GM18909 (cell line): ENCODE measurements at regions not wholly inside any gene's neighbourhood (a gene's known extent, or its start where the extent isn't known, plus 50 kb on each side); places are given as distances from the start of the nearest gene placed in this dataset.

ENCODE experiments used
- ATAC-seq: cut with Tn5 transposase; IDR thresholded peaks from one replicate; pipeline ENCODE4 v1.9.1; 2021; ENCODE audit warnings: mild to moderate bottlenecking; ENCODE audit not compliant: unreplicated experiment, poor library complexity

DNA sequence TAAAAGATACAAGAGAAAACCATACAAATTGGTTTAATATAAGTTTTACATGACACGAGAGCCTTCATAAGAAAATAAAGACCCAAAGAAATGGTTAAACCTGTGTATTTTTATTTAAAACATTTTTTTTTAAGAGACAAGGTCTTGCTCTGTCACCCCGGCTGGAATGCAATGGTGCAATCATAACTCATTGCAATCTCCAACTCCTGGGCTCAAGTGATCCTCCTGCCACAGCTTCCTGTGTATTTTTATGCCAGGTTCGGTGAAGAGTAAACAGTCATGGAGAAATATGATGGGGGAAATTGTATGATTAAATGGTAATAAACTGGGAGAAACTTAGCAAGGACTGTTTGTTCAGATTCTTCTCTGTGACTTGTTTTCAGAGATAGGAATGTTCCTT, 441.0 kb downstream of the TUSC7 start:
- no peak for ATAC-seq

- no peak for ATAC-seq
Measured at GRCh38 chr3:117160176-117160575, 450.6 kb downstream of the TUSC7 start.

DNA sequence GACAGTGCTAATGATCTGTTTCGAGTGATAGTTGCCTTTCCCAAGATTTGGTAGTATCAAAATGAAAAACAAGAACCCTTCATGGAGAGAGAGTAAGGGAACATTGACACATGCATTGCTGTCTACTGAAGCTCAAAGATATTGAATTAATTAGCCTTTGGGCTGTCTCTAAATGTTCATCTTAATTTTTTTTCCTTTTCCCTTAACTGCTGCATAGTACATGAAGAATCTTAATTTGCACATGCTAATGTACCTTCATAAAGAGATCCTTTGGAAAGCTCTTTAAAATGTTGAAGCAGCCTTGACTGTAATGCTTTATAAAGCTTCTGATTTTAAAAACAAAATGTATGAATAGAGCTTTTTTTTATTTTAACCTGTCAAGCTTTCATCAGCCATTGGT, 452.2 kb downstream of the TUSC7 start:
- ATAC-seq = no peak

DNA sequence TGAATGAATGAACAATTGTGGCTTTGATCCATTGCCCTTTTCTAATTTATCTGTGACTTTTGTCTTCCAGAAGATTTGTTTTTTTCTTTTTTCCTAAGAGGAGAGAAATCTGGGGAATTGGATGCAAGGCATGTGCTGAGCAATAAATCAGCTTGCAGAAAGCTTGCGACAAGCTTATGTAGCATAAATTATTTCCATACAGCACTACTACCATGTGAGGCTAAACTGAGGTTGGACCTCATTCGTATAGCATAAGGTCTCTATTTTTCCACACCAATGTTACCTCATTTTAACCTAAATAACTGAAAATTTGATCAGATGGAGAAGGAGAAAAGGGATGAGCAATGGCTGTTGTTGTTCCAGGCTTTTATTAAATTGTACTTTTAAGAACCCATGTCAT, 455.6 kb downstream of the TUSC7 start:
- no peak for ATAC-seq

- ATAC-seq = no peak
Measured at GRCh38 chr3:117165601-117166051, 456.0 kb downstream of the TUSC7 start.

- no peak for ATAC-seq
Measured at GRCh38 chr3:117168896-117169295, 459.3 kb downstream of the TUSC7 start.

DNA sequence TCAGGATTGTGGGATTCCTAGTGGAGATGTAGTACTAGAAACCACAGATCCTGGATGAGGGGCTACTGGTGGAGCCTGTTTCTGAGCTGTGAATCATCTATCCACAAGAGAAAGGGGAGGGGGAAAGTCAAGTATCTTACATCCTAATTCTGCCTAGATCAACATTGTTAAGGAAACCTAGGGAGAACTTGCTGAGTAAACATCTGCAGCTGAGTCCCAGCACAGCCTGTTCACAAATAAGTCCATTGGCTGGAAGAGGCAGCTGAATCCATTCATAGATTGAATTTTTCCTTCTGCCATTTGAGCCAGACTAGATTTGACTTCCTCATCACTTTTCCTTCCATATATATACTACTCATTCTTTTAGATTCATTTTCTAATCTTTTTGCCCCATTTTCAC, 460.5 kb downstream of the TUSC7 start:
- no peak for ATAC-seq

GRCh38 chr3:117171124-117171523, 461.5 kb downstream of the TUSC7 start:
- ATAC-seq = no peak

DNA sequence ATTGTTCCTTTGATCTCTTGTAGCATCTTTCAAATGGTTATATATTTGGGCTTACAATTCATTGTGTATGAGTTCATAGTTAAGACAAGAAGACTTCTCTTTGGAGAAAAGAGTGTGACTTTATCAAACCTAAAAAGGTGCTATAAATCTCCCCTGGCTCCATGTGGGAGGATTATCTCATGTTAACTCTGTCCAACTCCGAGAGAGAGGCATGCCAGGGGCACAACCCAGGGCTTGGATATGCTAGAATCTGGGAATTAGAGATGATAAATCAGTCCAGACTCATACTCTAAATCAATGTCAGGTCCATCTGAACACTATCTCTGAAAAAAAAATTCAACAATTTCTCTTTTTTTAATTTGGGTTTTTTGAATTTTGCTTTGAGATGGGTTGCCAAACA, 462.8 kb downstream of the TUSC7 start:
- ATAC-seq = no peak

DNA sequence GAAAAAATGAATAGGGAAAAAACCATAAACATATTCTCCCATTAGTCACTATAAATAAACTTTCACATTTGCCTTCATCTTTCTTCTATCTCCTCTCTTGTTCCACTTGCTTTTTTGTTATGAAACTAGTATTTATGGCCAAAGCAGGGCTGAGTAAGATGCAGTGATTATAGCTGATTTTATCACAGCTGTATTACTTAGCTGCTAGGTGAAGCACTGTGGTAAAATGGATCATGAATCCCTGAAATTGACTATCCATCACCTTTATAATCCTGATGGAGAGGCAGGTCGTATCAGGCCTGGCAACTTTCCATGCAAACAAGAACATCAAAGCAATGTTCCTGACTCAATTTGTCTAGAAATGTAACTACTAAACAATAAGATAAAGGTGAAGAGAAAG, 471.6 kb downstream of the TUSC7 start:
- ATAC-seq = no peak

- ATAC-seq = no peak
Measured at GRCh38 chr3:117184574-117184973, 475.0 kb downstream of the TUSC7 start.

GRCh38 chr3:117191245-117191644, 481.7 kb downstream of the TUSC7 start:
- ATAC-seq = no peak

- no peak for ATAC-seq
Measured at GRCh38 chr3:117192888-117193287, 483.3 kb downstream of the TUSC7 start.

GRCh38 chr3:117193390-117193789, 483.8 kb downstream of the TUSC7 start:
- no peak for ATAC-seq

DNA sequence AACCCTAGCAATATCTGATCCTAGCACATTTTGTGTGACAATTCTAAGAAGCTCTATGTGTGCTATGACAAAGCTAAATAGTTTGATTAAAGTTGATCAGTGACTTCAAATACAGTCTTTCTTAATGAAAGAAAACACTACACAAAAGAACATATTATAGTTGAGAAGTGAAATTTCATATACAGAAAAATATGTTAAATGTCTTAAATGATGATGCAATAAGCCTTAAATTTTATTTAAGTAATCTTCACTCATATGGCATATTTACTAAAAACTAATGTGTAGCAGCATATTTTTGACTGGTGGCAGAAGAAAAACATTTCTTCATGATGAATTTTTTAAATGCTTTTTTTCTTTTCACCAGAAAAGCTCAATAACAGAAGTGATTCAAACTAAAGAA, 485.5 kb downstream of the TUSC7 start:
- no peak for ATAC-seq

- no peak for ATAC-seq
Measured at GRCh38 chr3:117200962-117201361, 491.4 kb downstream of the TUSC7 start.

DNA sequence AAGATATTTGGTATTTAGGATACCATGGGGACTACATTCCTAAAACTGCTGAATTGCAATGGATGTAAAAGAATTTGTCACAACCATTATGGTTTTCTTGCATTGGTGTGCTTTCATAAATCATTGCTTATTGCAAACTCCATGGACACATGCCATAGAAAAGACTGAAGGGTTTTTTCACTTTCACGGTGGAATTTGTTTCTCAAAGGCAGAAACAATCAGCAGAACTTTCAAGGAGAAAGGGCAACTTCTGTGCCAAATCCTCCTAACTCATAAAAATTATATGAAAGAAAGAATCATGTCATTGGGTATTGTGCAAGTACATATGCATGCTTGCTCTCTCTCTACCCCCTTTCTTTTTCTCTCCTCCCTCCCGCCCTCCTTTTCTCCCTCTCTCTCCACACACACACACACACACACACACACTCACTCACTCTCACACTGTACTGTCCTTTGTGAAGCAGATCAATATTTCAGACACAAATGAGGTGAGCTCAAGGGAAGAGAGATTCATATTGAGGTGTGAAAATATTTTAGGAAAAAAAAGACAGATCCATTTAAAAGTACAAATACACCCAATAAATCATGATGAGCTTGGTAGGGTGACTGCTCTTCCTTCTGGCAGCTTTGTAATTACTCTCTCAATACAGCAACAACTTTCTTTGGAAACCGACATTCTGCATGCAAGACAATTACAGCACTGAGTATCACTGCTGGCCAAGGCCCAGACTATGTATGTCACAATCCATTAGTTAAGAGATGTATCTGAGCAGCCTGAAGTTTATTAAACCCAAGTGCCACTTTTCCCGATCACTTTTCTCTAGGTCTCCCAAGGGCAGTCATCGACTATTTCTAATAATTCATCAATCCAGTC, 492.6 kb downstream of the TUSC7 start:
- no peak for ATAC-seq

DNA sequence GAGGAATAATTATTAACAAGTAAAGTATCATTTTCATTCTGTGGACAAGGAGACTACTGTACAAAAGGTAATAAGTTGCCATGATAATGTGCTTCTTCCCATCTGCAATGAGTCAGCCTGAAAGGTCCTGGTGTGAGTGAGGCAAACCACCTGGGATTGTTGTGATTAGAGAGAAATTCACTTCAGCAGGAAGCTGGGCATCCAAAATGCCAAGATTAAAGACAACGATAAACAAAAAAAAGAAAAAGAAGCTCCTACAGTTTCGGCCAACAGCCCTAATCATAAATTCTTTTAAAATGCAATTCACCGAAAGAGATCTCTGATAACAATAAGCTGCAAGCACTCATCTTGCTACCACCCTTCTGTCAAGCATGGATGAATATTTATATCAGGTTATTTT, 507.8 kb downstream of the TUSC7 start:
- ATAC-seq = peak; percentile 55

- ATAC-seq = no peak
Measured at GRCh38 chr3:117217760-117218316, 508.3 kb downstream of the TUSC7 start.

GRCh38 chr3:117218641-117219048, 509.1 kb downstream of the TUSC7 start:
- ATAC-seq = no peak

DNA sequence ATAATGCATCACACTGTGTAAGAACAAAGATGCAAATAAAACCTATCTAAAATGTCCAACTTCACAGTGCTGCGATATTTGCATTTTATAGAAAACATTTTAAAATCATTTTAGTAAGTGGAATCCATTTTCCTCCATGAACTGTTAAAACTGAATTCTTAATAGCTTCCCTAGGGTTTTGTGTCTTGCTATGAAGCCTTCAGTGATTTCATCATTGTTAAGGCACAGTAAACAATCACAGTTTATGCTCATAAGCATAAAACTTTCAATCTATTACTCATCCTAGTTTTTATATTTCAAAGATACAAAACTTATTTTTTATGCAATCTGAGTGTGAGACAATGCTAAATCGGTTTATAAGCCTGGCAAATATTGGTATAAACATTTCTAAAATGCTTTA, 509.7 kb downstream of the TUSC7 start:
- no peak for ATAC-seq

DNA sequence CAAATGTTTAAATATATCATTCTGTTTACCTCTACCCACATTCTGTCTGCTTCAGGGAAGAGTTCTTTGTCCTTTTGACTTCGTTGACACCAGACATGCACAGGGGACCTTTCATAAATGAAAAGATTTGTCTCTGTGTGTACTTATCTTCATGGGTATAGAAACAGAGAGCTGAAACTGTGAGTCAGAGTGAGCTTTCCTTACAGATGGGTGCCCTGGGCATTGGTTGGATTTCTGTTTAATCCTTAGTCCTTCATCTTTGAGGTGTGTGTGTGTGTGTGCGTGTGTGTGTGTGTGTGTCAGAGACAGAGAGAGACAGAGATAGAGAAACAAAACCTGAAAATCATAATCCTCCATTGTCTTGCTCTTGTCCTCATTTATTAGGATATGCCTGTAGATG, 517.4 kb downstream of the TUSC7 start:
- no peak for ATAC-seq
